HG02970 (cell line): ENCODE measurements at regions not wholly inside any gene's neighbourhood (a gene's known extent, or its start where the extent isn't known, plus 50 kb on each side); places are given as distances from the start of the nearest gene placed in this dataset.
"Not testable (repeated sequence)": the region's sequence is repeated elsewhere in the genome, so short reads cannot be mapped to it uniquely, and the experiment has no call there.

Experiments
- ATAC-seq: cut with Tn5 transposase; IDR thresholded peaks from one replicate; pipeline ENCODE4 v1.9.1; 2021; ENCODE audit warnings: mild to moderate bottlenecking, moderate library complexity, moderate number of reproducible peaks; ENCODE audit not compliant: unreplicated experiment, low FRiP score

- ATAC-seq: no peak
These were observed 163.6 kb upstream of the MAP2 start for GRCh38 chr2:209260281-209260680.

- ATAC-seq: not testable (repeated sequence)
These were observed 162.3 kb upstream of the MAP2 start for GRCh38 chr2:209261366-209262053.

- ATAC-seq: no peak
These were observed 154.8 kb upstream of the MAP2 start for GRCh38 chr2:209269024-209269423.

- no peak for ATAC-seq
These were observed 147.8 kb upstream of the MAP2 start for GRCh38 chr2:209276000-209276399.

GRCh38 chr2:209277444-209277843 lies 146.4 kb upstream of the MAP2 start:
- no peak for ATAC-seq

GRCh38 chr2:209298601-209299000 lies 125.2 kb upstream of the MAP2 start:
- ATAC-seq: no peak

- ATAC-seq: not testable (repeated sequence)
These were observed 124.4 kb upstream of the MAP2 start for GRCh38 chr2:209299478-209299877.

GRCh38 chr2:209300766-209301165 lies 123.1 kb upstream of the MAP2 start:
- ATAC-seq: not testable (repeated sequence)

GRCh38 chr2:209305026-209305425 lies 118.8 kb upstream of the MAP2 start:
- ATAC-seq: no peak

- no peak for ATAC-seq
These were observed 118.1 kb upstream of the MAP2 start for GRCh38 chr2:209305746-209306196.

GRCh38 chr2:209307161-209308001 lies 116.5 kb upstream of the MAP2 start:
- no peak for ATAC-seq

GRCh38 chr2:209308415-209308814 lies 115.4 kb upstream of the MAP2 start:
- ATAC-seq: no peak

- no peak for ATAC-seq
These were observed 111.9 kb upstream of the MAP2 start for GRCh38 chr2:209311948-209312347.

GRCh38 chr2:209312450-209312849 lies 111.4 kb upstream of the MAP2 start:
- ATAC-seq: not testable (repeated sequence)

GRCh38 chr2:209314653-209315052 lies 109.2 kb upstream of the MAP2 start:
- ATAC-seq: no peak

- no peak for ATAC-seq
These were observed 107.7 kb upstream of the MAP2 start for GRCh38 chr2:209316141-209316540.

GRCh38 chr2:209321076-209321475 lies 102.8 kb upstream of the MAP2 start:
- ATAC-seq: no peak

GRCh38 chr2:209321581-209321980 lies 102.3 kb upstream of the MAP2 start:
- ATAC-seq: no peak

- no peak for ATAC-seq
These were observed 101.8 kb upstream of the MAP2 start for GRCh38 chr2:209322041-209322440.

- no peak for ATAC-seq
These were observed 100.8 kb upstream of the MAP2 start for GRCh38 chr2:209322905-209323512.

- no peak for ATAC-seq
These were observed 100.1 kb upstream of the MAP2 start for GRCh38 chr2:209323738-209324137.
